ENCODE measurements at regions not wholly inside any gene's neighbourhood (a gene's known extent, or its start where the extent isn't known, plus 50 kb on each side); places are given as distances from the start of the nearest gene placed in this dataset.
A peak's percentile ranks its signal among the peaks of the same experiment; 100 is the strongest.
"Not testable (repeated sequence)": the region's sequence is repeated elsewhere in the genome, so short reads cannot be mapped to it uniquely, and the experiment has no call there.

DNA sequence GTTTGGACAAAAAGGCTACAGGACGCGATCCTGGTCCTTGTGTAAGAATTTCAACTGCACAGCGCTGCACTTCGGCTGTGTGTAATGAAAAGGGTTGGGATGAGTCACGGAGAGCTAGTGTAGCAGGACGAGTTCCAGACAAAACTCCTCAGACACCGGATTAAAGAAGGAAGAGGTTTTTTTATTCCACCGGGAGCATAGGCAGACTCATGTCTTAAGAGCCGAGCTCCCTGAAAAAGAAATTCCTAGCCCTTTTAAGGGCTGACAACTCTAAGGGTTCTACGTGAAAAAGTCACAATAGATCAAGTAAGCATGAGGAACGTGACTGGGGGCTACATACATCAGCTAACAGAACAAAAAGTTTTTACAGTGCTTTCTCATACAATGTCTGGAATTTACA is 54.8 kb upstream of the FAM90A1 start:
- not testable (repeated sequence) for DNase-seq

DNA sequence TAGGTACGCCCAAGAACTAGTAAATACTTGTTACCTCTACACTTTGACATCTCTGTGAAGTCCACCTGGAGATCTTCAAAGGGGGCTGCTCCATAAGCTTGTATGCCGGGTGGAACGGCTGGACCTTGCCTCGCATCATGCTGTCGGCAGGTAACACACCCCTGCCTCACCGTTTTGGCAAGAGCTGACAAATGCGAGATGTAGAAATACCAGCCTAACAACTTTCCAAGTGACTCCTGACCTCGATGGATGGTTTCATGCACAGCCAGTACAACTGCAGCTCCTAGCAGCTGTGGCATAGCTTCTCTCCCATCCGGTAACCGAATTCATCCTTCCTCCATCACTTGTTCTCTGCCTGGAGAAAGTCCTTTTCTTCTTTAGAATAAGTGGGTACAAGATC is 58.3 kb upstream of the FAM90A1 start:
- DNase-seq, result not testable (repeated sequence)

DNA sequence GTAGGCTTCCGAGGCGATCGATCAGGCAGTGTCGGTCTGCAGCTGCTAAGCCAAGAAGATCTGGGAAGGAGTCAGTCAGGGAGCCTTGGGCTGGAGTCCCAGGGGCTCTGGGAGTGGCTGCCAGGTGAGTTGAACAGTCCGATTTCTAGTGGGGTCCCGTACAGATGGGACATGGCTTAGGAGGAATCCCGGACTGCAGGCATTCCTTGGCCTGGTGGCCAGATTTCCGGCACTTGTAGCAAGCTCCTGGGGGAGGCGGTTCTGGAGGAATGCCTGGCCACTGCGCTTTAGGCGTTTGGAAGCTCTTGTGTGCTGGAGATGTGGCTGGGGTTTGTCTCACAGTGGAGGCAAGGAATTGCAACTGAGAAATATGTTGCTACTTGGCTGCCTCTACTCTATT is 64.3 kb upstream of the FAM90A1 start:
- DNase-seq, result not testable (repeated sequence)

DNA sequence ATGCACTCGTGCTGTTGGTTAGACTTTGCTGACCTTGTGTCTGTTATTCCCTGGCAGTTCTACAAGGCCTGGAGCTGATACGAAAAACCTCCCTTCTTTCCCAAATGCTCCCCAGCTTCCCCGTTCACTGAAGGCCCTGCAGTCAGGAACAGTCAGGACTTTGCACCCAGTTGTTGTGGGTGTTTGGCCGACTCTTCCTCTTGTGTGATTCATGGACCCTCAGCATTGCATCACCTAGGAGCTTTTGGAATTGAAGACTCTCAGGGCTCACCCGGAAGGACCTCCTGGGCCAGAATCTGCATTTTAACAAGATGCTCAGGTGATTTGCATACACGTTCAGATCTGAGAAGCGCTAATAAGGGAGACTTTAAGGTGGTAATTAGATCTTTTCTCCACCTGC is 67.2 kb upstream of the FAM90A1 start:
- DNase-seq, result not testable (repeated sequence)

DNA sequence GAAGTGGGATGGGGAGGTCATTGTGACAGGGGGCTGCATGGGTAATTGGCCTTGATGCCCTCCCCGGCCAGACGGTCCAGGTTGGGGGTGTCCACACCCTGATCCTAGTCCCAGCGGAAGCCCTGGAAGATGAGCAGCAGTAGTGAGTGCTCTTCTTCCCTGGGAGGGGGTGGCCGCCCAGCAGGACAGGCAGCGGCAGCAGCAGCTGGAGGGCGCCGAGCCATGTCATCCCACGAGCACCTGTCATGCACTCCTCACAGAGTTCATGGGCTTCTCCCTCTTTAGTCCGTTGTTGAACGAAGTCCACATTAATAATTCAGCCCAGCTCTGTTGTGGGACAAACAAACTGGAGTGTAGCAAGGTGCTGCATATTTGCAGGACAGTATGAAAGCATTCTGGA is 81.2 kb upstream of the FAM90A1 start:
- DNase-seq, result not testable (repeated sequence)

DNA sequence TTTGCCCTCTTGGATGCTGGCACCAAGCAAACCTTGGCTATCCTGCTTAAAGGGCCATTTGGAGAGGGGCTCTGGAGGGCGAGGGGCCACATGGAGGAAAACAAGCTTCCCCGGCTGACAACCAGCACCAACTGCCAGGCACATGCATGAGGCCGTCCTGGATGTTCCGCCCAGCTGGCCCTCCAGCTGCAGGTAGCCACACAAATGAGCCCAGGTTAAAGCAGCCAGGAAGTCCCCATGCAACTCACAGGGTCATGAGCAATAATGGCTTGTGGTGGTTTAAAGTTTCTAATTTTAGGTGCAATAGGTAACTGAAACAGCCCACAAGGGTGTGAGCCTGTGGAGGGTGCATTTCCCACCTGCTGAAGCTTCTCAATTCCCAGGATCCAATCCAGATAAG is 88.6 kb upstream of the FAM90A1 start:
- DNase-seq, result not testable (repeated sequence)

DNA sequence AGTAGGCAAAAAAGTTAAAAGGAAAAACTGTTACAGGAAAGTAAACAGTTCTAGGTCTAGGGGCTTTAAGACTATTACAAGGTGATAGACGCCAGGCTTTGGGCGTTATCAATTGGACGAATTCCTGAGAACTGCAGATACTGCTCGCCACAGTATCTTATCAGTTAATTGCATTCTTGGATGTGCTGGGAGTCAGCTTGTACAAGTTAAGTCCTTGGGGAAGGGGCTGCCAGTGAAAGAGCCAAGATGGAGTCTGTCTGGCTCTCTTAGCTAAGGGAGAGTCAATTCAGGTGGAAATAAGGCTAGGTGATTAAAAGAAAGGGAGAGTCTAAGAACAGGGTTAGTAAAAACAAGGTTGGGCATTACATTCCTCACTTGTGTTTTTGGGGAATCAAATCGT is 90.3 kb upstream of the FAM90A1 start:
- DNase-seq, result not testable (repeated sequence)

DNA sequence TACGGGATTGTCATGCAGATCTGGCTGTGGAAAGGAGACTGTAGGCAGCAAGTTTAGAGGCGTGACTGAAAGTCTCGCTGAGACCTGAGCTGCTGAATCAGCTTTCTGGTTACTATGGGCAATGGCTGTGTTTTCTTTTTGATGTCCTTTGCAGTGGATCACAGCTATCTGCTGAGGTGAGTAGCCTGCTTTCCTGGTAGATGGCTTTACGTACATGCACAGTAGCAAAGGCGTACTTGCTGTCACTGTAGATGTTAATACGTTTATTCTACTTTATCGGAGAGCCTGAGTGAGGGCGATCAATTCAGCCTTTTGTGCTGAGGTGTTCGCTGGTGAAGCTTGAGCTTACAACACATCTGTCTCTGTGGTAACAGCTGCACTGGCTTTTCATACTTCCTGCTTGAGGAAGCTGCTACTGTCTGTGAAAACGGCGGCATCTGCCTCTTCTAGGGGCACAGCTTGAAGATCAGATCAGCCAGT is 92.9 kb upstream of the FAM90A1 start:
- DNase-seq, result peak; percentile 13 to 16

DNA sequence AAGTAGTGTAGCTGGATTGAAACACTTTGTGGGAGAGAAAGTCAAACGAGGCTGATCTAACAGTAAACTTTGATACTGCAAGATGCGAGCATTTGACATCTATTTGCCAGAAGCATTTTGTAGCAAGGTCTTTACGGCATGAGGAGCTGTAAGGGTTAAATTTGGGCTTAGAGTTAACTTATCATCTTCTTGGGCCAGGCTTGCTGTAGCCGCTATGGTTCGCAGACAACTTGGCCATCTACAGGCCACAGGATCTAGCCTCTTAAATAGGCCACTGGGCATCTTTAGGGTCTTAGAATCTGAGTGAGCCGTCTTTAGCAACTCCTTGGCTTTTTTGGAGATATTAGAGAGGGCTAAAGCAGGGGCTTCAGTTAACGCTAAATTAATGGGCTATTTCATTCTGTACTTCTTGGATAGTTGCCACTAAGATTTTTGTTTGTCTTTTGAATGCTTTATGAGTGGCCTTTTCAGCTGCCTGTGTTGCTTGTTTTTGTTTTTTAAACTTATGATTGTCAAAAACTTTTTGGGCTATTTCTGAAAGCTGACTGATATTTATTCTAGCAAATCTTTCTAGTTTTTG is 93.5 kb upstream of the FAM90A1 start:
- not testable (repeated sequence) for DNase-seq

DNA sequence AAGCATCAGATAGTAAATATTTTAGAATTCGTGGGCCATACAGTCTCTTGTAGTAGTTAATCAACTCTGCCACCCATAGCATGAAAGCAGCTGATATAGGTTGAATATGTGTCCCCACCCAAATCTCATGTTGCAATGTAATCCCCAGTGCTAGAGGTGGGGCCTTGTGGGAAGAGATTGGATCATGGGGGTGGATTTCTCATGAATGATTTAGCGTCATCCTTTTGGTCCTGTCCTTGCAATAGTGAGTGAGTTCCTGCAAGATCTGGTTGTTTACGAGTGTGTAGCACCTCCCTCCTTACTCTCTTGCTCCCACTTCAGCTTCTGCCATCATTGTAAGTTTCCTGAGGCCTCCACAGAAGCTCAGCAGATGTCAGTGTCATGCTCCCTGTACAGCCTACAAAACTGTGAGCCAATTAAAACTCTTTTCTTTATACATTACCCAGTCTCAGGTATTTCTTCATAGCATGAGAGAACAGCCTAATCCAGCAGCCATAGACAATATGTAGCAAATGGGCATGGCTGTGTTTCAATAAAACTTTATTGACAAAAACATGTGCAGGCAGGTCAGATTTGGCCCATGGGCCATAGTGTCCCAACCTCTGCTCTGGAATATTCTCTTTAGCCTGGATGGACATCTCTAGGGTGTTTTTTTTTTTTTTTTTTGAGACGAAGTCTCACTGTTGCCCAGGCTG is 97.9 kb upstream of the FAM90A1 start:
- not testable (repeated sequence) for DNase-seq

DNA sequence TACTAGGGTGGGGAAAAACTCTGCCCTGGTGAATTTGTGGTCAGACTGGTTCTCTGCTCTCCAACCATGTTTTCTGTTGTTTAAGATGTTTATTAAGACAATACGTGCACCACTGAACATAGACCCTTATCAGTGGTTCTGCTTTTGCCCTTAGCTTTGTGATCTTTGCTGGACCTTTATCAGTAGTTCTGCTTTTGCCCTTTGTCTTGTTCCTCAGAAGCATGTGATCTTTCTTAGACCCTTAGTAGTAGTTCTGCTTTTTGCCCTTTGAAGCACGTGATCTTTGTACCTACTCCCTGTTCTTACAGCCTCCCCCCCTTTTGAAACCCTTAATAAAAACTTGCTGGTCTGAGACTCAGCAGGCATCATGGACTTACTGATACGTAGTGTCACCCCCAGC is 101.4 kb upstream of the FAM90A1 start:
- DNase-seq, result not testable (repeated sequence)

DNA sequence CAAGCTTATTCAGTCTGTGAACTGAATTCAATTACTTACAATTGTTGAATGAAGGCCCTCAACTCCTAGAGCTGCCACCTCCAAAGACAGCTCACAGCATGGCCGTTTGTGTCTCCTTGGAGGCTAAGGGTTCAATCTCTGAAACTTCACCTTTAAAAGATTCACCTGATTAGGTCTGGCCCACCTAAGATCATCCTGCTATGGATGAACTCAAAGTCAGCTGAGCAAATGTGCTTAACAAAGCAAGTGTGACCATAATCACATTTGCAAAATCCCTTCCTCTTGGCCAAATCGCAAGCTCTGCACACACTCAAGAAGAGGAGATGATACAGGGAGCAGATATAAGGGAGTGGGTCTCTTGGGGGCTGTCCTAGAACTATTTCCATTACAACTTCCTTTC is 105.0 kb upstream of the FAM90A1 start:
- not testable (repeated sequence) for DNase-seq

DNA sequence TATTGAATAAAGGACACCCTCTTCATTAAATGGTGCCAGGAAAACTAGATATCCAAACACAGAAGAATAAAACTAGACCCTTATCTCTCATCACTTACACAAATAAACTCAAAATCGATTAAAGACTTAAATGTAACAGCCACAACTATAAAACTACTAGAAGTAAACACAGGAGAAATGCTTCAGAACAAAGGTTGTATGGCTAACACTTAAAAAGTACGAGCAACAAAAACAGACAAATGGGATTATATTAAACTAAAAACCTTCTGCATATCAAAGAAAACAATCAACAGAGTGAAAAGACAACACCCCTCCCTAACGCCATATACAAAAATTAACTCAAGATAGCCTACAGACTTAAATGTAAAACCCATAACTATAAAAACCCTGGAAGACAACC is 104.7 kb upstream of the CLEC6A start:
- not testable (repeated sequence) for DNase-seq

DNA sequence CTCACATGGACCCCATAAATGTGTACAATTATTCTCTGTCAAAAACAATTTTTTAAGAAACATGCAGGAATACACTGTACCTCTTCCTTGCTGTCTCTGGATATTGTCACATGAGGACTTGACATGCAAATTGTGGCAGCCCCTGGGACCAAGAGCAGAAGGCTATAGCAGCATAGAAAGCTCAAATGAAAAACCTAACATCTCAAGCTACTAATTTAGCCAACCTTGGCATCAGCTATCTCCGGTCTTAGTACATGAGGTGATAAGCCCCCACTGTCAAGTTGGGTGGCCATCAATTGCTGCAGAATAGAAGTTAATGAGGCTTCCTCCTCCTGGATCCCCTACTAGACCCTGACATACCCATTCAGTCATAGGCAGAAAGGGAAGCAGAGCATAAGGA is 101.0 kb upstream of the CLEC6A start:
- DNase-seq, result not testable (repeated sequence)

DNA sequence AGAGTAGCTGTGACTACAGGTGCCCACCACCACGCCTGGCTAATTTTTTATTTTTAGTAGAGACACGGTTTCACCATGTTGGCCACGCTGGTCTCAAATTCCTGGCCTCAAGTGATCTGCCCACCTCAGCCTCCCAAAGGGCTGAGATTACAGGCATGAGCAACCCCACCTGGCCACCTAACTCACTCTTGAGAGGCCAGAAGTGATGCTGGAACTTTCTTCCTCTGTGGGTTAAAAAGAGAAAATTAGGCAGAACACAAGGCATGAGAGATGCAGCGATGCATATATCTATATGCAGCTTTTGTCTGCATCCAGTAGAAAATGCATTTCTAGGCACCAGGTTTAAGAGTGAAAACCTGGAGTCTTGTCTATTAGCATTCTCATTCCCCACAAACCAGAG is 100.2 kb upstream of the CLEC6A start:
- not testable (repeated sequence) for DNase-seq

DNA sequence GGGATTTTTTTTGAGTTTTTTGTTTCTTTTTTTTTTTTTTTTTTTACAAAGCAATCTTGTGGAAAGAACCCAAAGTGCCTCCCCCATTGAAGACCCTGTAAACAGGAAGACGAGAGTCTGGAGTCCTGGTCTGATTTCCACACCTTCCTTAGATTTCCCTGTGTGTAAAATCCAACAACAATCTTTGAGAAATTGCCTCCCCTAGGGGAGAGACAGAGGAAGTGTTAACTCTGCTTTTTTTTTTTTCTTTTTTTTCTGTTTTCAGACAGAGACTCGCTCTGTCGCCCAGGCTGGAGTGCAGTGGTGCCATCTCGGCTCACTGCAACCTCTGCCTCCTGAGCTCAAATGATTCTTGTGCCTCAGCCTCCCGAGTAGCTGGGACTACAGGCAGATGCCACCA is 82.0 kb upstream of the CLEC6A start:
- not testable (repeated sequence) for DNase-seq

DNA sequence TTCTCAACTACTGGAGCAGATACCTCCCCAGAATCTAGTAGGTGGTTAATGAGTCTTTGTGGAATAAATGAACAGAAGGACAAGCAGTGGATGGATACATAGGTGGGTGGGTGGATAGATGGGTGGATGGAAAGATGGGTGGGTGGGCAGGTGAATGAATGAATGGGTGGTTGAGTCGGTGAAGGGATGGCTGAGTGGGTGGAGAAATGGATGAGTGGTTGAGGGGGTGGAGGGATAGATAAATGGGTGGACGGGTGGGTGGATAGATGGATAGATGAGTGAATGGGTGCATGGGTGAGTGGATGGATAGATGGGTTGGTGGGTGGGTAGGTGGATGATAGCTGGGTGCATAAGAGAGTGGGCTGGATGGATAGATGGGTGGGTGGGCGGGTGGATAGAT is 80.6 kb upstream of the CLEC6A start:
- not testable (repeated sequence) for DNase-seq

DNA sequence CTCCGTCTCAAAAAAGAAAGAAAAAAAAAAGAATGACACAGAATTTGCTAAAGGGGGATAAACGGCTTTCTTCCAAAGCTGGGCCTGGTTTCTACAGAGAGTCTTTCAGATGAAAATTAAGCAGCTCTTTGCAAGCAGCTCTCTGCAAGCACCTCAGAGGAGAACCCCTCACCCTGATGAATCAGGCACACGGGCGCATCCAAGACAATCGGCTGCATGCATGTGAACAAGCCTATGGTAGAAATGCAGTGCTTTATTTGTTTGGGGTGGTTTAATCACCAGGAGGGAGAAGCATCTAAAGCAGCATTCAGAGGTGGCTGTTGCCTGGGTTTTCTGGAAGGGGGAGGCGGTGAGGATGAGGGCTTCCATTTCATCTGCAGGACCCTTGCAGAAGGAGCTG is 78.0 kb upstream of the CLEC6A start:
- not testable (repeated sequence) for DNase-seq

DNA sequence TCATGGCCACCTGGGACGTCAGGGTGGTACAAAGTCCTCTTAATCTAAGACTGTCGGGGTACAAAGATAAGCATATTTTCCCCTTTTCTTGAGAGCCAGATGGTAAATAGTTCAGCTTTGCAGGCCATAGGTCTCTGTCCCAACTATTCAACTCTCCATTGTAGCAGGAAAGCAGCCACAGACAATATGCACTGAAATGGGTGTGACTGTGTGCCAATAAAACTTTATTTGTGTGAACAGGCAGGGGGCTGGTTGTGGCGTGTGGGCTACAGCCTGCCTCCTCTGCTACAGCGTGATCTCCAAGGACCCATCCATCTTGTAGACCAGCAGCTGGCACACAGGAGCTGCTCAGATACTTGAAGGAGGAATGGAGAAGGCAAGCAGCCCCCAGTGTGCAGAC is 73.2 kb upstream of the CLEC6A start:
- not testable (repeated sequence) for DNase-seq

DNA sequence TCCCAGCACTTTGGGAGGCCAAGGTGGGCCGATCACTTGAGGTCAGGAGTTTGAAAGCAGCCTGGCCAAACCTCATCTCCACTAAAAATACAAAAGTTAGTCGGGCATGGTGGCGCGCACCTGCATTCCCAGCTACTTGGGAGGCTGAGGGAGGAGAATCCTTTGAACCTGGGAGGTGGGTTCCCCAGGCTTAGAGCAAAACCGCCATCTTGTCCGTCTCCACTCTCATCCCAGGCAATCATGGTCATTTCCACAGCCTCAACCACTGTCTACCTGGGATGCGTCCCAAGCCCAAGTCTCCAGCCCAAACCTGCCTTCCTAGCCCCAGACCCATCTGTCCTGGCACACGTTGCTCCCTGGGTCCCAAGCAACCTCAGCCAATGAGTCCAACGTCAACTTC is 71.1 kb upstream of the CLEC6A start:
- not testable (repeated sequence) for DNase-seq

DNA sequence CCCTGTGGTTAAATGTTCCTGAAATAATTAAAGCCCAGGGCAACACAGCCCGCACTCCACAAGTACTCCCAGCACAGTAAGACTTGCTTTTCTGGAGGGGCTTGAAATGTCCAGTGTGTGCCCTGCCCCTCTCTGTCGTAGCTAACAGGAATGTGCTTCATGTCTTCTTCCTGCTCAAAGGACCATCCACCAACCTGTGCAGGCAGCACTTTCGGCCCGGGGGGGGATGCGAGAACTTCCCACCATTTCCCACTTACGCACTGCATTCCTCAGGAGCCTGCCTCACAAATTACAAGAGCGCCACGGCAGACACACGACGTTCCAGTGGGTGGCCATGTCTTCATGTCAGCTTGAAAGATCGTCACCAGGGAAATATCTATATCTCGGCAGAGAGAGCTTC is 70.3 kb upstream of the CLEC6A start:
- not testable (repeated sequence) for DNase-seq

DNA sequence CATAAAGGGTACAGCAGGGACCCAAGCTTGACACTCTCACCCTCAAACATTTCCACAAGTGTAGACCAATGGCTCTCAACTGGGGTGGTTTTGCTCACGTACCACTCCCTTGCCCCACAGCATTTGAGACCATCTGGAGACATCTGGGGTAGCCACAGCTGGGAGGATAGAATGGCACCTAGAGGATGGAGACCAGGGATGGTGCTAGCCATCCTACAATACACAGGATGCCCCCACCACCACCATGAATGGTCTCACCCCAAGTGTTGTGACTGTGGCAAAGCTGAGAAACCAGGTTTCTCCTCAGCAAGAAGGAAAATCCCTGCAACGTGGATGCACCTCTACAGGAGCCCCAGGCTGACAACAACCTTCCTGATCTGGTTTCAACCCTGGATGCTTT is 69.1 kb upstream of the CLEC6A start:
- not testable (repeated sequence) for DNase-seq

DNA sequence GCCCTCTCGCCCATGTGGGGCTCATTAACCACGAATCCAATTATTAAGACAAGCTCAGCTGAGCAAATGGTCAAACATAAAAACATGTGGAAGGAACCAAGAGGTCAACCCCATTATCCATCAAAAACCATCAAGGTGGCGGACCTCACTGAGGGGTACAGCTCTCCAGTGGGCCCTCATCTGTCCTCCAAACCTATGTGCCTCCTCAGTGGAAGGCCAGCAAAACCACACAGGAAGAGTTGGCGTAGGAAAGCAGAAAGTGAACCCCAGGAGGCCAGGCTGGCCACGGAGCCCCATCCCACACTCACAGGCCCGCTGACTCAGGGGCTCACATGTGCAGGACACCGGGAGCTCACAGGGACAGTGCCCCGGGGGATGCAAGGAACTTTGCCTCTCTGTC is 66.5 kb upstream of the CLEC6A start:
- DNase-seq, result not testable (repeated sequence)

DNA sequence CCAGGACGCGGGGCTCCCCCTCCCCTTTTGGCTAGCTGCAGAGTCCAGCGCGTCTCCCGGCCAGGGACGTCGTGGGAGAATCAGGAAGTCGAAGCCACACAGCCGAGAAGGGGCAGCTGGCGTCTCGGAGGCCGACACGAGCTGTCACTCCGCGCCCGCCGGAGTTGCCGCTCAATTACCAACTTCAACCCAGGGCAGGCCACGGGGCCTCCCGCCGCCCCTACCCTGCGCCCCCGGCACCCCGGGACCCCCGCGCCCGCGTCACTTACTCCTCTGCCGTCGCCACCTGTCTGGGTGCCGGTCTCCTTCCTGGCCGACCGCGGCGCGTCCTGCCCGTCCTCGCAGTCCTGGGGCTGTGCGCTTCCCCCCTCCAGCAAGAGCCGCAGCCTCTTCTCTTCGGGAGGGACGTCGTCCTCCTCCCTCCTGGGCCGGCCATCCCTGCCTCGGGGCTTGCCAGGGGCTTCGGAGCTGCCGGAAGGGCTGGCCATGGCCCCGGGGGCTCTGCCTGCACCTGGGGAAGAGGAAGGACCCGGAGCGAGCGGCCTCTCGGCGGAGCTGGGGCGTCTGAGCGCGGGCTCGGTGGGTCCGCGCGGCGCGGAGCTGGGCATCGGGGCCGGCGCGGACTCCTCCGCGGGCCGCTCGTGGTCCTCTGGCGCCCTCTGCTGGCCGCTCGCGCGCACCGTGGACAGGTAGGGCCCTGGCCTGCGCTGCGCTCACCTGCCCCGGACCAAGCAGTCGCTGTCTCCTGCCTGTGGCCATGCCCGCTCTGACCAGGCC is 65.6 kb upstream of the CLEC6A start:
- DNase-seq, result peak; percentile 2 to 72
